Stimulated activated CD8-positive, alpha-beta memory T cell treated with anti-CD3 and anti-CD28 coated beads, Interleukin-15, amount 100 ng/mL, for 4 hours (primary cell): ENCODE measurements at regions not wholly inside any gene's neighbourhood (a gene's known extent, or its start where the extent isn't known, plus 50 kb on each side); places are given as distances from the start of the nearest gene placed in this dataset.

Experiments used
- DNase-seq, 2 donors: peaks; one replicate each; pipeline ENCODE4 v3.0.0-alpha.2; 2020; ENCODE audit warnings: low read depth in 2 of 2

DNA sequence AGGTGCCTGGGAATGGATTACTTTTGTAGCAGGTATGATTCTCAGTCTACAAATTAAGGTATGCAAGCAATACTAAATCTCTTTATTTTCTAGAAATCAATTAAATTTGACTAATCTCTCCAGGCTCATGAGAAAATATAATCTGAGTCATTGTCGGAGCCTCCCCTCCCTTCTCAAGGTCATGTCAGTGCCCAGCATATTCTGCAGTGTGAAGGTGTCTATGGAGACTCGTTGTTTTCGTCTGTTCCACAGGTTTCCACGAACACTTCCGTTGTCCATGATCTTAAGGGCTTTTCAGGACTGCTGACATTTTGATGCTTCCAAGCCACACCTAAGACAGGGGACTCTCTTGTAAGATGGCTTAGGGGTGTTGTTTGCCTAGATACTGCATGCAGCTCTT lies 56.6 kb upstream of the SCOC start:
- DNase-seq = no peak

DNA sequence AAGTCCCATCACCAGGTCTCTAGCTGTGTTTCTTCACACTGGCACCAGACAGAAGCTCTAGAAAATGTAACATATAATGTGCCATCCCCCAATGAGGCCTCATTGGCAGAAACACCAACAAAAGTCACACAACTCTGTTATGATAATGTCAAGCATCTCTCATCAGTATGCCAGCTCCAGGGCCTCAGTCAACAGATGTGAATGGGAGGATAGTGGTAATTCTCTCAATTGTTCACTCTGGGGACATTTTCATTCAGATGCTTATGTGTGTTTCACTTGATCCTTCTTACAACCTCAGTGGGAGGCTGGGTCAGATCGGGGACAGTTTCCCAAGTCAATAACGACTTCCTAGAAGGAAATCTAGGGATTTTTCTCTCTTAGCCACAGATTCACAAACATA lies 57.5 kb upstream of the SCOC start:
- no peak for DNase-seq

DNA sequence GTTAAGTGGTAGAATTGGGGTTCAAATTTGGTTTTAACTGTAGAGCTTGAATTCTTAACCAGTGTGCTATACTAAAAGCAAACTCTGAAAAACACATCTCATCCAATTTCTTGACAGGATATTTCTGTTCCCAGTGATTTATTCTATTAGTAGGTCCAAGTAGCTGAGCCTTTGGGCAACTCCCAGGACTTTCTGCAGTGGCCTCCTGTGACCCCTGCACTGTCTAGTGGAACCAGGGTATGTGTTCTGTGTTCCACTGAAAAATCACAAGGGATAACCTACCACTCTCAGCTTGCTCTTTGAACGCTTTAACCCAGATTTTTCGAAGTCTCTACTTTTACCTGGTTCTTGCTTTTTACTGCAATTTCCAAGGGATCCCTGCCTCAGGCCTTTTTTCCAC lies 58.0 kb upstream of the SCOC start:
- no peak for DNase-seq

DNA sequence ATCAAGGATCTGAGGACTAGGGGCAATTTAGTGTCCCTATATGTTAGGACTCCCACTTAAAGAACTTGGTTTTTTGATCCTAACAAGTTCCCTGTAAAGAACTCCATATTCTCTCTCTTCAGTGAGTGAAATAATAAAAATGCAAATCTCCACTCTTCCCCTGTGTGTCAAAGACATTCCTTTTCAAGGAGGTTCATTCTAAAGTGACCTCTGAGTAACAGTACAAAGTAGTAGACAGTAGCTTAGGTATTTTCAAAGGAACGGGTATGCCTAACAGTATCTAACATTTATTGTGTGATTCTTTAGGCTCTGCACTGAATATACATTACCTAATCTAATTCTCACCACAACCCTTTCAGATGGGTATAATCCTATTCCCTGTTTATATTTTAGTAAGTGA lies 58.4 kb upstream of the SCOC start:
- DNase-seq = no peak

DNA sequence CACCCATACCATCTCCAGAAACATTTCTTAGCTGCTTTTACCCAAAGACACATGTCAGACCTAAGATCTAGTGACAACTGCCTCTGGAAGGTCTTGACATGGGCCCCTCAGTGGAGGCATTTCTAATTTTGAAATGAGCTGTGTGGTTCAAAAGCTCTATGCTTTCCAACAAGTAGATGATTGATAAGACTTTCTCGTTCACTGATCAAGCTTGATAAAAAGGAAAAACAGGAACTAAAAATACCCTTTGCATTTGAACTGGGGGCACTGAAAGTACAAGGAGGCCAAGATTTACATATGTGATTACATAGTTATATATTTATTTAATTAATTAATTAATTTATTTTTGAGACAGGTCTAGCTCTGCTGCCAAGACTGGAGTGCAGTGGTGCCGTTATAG lies 61.3 kb upstream of the SCOC start:
- DNase-seq = no peak

DNA sequence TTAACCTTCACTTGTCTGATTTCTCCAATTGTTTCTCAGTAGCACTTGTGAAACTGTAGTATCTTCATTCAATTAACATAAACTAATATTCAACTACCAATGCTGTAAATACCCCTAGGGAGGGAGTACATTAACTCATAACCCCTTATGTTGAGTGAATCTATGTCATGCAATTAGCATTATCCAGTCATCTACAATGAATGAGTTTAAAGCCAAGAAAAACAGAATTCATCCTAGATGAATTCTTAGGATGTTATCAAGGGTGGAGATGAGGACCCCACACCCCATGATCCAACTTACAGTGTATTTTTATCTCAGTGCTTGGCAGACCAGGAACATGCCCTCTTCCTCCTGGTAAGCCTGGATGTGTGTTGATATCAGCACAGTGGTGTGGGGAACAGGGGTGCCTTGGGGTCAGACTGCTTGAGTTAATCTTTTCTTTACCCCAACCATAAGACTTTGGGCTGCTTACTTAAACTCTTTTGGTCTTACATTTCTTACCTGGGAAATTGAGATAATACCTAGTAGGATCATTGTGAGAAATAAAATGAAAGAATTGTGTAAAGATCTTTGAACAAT lies 62.1 kb upstream of the SCOC start:
- no peak for DNase-seq

DNA sequence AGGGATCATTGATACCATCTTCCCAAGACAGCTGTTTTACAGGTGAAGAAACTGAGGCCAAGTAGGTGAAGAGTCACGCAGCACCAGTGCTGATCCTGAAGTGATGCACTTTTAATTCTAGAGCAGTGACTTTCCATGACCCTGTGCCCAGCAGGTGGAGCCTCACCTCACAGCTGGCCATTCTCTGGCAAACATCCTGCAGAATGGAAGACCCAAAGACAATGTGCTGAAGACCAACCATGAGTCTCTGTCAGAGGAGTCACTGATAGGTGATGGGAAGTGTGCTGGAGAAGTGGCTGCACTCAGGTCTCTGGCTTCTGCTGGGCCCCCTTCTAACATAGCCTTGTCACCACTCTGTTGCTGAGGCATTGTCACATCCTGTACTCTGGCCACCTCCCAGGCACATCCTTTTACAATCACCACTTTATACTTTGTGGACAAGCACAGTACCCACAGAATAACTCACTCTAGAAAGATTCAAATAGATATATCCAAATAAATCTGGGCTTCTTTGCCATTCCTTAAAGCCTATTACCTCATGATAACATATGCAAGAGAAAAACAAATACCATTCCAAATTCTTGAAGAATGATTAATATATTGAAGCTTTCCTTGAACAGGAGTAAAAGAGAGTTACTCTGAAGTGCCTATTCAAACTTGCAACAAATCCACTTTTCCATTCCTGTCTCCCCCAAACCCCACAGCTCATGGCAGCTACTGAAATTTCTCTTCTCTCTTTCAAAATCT lies 64.1 kb upstream of the SCOC start:
- DNase-seq = no peak

DNA sequence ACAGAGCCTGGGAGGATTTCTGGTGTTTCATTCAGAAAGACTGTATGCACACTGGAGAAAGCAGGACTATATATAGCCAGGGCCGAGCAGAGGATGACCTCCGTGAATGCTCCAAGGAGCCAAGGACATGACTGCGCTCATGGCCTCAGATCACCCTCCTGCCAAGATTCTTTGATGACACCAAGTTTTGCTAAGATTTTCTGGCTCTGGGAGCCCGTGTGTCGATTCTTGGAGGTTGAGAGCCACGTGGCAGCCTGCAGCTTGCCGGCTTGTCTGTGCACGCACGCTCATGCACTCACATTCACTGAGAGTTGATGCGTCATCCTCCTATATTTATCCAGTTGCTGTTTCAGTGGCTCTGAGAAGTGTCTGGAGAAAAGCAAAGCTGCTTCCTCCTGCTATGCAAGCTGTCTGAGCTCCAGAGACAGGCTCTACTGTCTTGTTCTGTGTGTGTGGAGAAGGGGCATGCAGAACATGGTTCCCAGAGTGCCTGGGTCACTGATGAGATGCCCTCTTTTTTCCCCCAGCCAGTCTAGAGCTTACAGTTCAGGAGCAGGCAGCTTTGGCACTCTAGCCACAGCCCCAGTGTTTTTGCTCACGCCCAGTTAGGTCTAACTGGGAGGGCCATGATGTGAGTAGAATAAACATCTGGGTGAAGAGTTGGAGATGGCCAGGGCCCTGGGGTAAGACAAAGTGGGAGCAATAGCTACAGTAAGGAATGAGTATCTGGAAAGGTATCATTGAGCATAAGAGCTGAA lies 64.9 kb upstream of the SCOC start:
- DNase-seq = no peak

DNA sequence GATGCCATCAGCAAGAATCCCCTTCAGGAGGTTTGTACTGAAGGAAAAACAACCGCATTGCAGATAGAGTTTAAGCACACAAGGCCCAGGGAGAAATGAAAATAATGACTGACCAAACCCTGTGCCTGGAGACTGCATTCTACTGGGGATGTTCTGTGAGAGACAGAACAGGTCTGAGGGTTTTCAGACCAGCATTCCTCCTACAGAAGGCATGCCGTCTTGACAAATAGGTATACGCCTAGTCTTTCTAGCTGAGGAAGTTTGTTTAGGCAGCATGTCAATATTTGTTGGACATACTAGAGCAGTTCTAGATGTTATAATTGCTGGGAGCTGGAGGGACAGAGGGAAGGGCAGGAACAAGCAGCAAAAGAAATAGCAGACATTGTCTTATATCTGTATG lies 68.4 kb upstream of the SCOC start:
- DNase-seq = no peak

DNA sequence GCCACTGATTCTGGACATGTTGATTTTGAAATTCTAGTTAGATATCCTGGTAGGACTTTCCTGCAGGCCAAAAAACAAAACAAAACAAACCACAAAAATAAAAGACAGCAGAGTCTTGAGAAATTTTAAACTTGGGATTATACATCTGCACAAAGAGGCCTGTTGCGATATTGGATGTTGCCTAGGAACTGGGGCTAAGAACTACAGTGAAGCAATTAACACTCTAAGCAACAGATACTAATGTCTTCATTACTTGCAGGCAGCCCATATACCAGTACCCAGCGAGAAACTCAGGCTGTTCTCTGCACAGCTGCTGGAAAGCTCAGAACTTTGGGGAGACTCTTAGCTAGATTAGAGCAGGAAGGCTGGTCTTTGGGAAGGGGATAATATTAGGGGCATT lies 69.1 kb upstream of the SCOC start:
- no peak for DNase-seq

DNA sequence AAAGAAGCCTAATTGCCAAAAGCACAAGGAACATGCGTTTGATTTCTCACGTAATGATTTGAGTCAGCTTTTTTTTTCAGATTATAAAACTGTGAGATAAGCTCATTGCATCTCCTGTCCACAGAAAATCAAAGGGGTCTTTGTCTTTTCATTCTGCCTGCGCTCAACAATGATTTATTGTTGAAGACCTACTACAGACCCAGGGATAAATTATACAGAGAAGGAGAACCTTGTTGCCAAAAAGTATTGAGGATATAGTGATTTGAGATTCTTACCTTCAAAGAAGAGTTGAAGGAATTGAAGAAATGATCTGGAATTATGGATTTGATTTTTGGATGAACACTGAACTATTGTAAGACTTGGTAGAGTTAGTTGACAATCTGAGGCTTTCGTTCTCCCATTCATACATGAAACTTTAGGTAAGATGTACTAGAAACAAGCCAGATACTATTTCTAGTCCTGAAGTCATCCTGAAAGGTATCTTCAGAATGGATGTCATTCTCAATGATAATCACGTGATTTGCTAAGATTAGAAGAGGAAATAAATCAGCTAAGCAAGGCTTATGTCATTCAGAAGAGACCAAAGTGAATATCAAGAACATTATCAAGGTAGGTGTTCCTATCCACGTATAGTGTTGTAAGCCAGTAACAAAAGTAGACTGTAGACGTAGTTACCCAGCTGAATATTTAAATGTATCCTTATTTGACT lies 71.1 kb upstream of the SCOC start:
- no peak for DNase-seq

DNA sequence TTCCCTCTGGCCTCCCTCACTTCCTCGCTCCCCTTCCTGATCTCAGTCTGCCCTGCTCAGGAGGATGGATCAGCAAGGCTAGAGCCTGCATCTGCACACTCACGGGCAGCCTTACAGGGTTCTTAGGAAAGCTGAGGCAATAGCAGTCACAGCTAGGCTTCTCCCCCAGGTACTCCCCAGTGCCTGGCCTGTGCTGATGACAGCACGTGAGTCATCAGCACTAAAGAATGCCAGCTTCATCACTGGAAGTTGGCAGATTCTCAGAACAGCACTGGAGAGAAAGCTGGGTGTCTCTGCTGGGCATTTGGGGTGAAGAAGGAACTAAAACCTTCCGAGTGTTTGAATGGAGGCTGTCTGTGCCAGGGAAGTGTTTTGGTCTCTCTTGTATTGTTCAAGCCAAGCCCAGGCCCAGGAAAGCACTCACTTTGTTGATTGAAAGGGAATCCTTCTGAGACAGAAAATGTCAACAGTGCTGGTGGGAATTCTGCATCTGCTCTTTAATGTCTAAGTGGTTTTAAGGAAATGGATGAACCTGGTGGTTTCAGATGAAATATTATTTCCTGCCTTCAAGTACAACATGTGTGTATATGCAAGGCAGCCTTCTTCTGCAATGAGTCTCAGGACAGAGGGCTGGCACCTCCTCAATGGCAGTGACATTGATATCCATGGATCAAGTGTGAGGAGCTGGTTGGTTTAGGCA lies 73.0 kb upstream of the SCOC start:
- DNase-seq = no peak

DNA sequence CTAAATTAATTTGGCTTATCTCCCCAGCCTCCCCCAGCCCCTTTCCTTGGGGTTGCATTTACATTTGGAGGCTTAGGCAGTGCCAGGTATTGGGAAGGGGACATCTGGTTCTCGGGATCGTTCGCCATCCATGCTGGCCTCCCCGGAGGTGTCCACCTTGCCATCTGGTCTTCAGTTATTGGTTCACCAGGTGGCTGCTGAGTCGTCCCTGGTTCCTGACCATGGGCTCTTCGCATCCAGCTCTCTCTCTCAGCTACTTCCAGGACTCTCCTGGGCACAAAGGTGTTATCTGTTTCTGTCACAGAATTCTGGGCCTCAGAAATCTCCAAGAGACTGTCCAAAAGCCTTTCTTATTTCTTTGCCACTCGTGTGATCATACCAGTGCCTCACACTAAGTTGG lies 75.4 kb upstream of the SCOC start:
- DNase-seq = no peak

DNA sequence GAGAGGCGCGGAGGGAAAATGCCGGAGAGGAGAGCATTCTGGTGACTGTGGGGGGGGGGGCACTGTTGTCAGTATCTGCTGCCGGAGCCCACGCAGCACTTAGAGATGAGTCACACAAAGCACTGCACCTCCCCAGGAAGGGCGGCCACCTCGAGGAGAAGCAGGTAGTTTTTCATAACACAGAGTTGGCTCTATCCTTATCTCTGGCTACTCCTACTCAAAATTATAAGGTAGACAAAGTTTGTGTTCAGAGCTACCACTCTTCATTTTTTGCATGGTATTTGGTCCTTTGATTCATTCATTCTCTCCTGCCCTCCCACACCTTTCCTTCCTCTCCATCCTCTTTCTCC lies 76.2 kb upstream of the SCOC start:
- DNase-seq = no peak

DNA sequence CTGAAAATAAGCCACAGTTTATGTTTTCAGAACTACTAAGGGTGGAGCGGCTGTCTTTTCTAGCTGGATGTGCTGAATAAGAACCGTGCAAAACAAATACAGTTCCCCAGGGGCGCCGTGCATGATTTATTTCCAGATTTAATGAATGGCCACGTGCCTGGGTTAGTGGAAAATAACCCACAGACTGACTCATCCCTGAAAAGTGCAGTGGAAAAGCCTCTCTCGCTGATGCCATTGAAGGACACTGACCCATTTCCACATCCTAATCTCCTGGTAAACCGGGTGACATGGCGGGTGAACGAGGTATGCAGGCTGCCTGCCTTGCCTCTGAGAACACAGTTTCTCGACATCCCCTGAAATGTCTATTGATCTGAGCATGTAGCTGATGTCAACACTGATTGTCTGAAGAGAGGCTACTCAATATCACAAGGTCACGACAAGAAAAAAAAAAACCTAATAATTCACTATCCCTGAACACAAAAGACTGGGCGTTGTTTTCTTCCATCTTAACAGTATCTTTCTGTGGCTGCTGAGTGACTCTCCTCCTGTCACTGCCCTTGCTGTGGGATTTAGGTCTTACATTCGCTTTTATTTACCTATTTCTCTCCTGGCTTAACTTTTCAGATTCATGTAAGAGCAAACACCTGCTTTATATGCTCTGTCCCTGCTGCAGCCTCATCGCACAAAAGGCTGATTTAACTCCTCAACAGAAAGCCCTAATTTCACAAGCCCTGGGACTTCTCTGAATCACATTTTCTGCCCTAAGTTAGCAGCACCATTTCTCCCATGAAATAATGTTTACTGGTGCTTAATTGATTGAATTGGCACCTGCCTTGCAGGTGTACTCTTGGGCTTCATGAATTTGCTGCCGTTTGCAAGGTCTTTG lies 76.9 kb upstream of the SCOC start:
- DNase-seq = no peak

DNA sequence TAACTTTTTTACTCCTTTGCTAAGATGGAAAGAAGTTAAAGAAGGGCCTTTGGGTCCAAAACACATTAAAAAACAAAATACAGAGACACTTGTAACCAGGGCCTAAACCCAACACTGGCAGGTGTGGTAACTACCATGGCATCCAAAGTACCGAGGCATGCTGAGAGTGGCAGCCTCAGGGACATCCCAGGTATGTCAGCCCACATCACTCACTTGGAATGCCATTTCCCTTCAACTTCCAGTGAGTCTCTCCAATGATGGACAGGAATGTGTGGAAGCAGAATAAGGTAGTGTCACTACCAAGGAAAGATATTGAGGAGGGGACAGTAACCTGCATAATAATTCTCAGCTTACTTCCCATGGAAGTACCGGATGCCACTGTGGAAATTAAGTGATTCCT lies 79.5 kb upstream of the SCOC start:
- DNase-seq = no peak

DNA sequence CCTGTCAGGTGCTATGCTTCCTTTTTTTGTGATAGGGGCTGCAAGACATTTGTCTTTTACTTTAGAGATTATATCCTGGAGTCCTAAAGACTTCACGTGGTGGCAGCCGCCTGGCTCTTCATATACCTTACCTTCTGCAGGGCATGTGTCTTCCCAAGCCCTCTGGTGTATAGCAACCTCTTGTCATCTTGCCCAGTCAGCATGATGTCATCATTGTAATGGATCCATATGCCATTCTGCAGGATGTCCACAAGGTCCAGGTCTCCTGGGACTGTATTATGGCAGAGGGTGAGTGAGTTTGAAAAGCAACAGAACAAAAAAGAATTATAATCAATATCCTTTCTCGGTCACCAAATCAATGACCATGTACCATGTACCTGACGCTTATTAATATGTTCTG lies 82.2 kb upstream of the SCOC start:
- DNase-seq = no peak

DNA sequence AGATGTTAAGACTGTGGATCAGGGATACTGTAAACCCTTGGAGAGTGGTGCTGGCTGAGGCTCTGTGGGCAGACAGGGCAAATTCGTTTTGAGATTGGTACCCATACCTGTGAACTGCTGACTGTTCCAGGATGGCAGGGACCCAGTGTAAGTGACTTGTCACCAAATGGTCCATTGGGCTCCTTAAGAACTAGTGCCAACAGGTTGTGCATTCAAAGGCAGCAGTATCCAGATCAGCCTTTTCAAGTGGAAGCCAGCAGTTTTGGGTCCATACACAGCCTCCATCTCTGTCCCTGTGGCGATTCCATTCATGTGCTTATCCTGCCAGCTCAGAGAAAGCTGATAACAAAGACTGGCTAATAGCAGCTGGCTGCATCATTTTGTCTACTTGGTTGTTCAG lies 84.0 kb upstream of the SCOC start:
- no peak for DNase-seq

DNA sequence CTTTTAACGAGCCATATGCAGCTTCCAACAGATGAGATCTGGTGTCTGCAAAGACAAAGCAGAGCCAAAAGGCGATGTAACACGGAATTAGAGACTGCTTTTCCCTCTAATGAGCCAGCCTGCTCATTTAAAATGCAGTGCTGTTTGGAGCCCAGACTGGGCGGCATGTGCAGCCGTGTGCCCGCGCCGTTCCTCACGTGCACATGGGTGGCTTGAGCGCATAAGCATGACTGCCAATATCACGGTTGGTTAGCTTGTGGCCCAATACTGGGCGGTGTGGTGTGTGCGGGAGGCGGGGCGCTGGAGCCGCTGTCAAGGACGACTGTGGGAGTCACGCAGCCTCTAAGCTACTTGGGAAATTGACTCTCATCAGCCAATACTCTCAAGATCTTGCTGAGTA lies 87.0 kb upstream of the SCOC start:
- DNase-seq = no peak

DNA sequence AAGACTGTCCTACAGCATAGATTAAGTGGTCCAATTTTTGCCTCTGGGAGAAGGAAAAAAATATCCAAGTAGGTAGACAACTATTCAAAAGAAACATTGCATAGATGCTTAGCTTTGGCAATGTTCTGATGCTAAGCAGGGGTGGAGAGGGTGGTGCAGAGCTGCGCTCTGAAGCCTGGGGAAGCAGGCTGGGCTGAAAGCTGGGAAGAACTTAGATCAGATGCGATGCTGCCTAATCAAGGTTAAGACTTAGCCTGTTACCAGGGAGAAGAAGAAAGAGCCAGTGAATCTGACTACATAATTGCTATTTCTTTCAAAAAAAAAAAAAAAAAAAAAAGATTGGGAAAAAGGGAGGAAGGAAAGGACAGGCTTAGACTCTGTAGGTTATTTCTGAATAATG lies 89.0 kb upstream of the SCOC start:
- no peak for DNase-seq
